ENCODE measurements at regions not wholly inside any gene's neighbourhood (a gene's known extent, or its start where the extent isn't known, plus 50 kb on each side); places are given as distances from the start of the nearest gene placed in this dataset.

GRCh38 chr6:156647140-156647784, 129.9 kb upstream of the ARID1B start:
- DNase-seq = no peak

DNA sequence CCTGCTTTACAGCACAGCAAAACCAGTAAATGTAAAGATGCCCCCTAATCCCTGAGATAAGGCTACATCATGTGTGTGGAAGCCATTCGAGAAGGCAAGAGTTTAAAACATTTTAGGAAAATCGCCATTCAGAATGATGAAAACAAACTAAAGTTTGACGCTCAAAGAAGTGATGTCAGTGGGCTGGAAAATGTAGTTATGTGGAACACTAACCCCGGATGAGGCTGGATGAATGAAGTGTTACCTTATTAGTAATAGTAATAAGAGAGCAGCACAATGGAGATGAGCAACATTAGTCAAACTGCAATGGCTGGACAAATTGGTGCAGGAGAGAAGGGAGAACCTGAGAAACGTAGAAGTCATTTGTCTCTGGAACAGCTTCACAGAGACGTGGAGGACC, 130.7 kb upstream of the ARID1B start:
- DNase-seq = no peak

- DNase-seq = no peak
These were observed 132.1 kb upstream of the ARID1B start for GRCh38 chr6:156645097-156645496.

GRCh38 chr6:156639009-156639721, 138.0 kb upstream of the ARID1B start:
- DNase-seq = no peak

DNA sequence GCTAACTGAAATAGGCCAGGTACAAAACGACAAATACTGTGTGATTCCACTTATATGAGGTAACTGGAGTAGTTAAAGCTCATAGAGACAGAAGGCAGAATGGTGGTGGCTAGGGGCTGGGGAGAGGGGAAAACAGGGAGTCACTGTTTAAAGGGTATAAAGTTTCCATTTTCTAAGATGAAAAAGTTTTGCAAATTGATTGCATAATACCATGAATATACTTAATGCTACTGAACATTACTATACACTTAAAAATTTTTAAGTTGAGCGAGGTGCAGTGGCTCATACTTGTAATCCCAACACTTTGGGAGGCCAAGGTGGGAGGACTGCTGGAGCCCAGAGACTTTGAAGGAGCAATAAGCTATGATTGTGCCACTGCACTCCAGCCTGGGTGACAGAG, 138.6 kb upstream of the ARID1B start:
- no peak for DNase-seq

GRCh38 chr6:156634951-156635371, 142.2 kb upstream of the ARID1B start:
- DNase-seq = no peak

DNA sequence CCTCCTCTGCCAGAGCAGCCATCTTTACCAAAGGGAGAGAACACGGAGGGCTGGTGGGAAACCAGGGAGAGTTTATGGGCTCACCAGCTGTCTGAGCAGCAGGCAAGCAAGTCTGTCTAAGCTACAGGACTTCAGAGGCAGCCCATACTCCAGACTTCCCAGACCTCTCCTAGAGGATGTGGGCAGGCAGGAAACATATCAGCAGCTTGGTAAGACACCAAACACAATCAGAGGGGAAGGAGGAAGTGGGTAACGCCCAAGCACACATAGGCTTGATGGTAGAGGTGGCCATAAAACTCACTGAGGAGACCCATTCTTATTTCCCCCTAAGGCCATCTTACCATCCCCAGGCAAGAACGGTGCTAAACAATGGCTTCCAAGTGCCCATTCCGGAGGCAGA, 143.1 kb upstream of the ARID1B start:
- no peak for DNase-seq

- no peak for DNase-seq
These were observed 143.9 kb upstream of the ARID1B start for GRCh38 chr6:156633291-156633690.

- DNase-seq = no peak
These were observed 146.4 kb upstream of the ARID1B start for GRCh38 chr6:156630613-156631302.

- no peak for DNase-seq
These were observed 148.4 kb upstream of the ARID1B start for GRCh38 chr6:156628805-156629204.

DNA sequence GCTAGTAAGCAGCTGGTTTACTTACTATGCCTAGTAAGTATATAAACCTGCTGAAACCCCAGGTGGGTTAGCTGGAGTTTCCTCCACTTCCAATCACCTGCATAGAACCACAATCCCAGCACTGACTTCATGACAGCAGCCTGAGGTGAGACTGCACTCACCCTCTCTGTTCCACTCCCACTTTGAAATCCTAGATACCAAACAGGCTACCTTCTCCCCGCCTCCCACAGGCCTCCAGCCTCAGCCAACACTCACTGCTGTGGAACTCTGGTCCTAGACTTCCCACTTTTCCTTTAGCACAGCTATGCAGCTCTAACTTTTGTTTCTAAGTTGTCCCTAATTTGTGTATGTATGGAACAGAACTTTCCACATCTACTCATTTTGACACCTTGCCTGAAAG, 149.7 kb upstream of the ARID1B start:
- no peak for DNase-seq

- DNase-seq = no peak
These were observed 155.0 kb upstream of the ARID1B start for GRCh38 chr6:156622185-156622584.

GRCh38 chr6:156620331-156620730, 156.8 kb upstream of the ARID1B start:
- DNase-seq = no peak

GRCh38 chr6:156618600-156619205, 158.5 kb upstream of the ARID1B start:
- DNase-seq = no peak

DNA sequence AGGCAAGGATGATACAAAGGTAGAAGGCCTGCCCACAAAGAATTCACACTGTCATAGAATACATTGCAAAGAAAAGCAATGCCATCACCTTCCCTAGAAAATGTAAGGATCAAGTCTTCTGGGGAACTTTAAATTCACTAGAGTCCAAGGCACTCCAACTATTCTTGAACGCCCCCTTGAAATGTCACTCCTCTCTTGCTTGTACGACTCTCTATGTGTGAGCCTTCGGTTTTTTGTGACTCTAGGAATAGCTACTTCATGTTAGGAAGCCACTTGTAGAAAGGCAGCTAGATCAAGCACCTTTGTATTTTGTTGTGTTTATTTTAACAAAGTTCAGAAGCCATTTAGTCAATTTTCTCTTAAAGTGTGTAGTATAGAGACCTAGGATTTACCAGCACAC, 159.2 kb upstream of the ARID1B start:
- DNase-seq = no peak

DNA sequence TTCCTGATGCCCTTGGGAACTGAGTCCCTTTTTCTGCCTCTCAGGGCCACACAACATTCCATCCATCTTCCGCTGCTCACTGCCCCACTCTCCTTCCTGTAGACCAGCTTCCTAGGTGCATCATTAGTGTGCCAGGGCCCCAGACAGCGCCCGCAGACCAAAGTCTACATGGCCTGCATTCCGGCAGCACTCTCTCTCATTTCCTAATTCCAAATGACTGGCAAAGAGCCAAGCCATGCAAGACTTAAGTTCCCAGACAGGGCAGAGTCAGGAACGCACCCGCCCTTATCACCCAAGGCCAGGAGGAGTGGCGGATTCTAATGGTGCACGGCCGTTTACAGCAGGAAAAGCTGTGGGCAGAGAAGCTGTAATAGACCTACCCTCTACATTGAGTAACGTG, 159.8 kb upstream of the ARID1B start:
- peak; percentile 24 for DNase-seq

GRCh38 chr6:156616495-156616894, 160.7 kb upstream of the ARID1B start:
- DNase-seq = no peak

- DNase-seq = no peak
These were observed 163.2 kb upstream of the ARID1B start for GRCh38 chr6:156613996-156614395.

GRCh38 chr6:156612361-156612760, 164.8 kb upstream of the ARID1B start:
- no peak for DNase-seq

- no peak for DNase-seq
These were observed 175.2 kb upstream of the ARID1B start for GRCh38 chr6:156602066-156602385.

DNA sequence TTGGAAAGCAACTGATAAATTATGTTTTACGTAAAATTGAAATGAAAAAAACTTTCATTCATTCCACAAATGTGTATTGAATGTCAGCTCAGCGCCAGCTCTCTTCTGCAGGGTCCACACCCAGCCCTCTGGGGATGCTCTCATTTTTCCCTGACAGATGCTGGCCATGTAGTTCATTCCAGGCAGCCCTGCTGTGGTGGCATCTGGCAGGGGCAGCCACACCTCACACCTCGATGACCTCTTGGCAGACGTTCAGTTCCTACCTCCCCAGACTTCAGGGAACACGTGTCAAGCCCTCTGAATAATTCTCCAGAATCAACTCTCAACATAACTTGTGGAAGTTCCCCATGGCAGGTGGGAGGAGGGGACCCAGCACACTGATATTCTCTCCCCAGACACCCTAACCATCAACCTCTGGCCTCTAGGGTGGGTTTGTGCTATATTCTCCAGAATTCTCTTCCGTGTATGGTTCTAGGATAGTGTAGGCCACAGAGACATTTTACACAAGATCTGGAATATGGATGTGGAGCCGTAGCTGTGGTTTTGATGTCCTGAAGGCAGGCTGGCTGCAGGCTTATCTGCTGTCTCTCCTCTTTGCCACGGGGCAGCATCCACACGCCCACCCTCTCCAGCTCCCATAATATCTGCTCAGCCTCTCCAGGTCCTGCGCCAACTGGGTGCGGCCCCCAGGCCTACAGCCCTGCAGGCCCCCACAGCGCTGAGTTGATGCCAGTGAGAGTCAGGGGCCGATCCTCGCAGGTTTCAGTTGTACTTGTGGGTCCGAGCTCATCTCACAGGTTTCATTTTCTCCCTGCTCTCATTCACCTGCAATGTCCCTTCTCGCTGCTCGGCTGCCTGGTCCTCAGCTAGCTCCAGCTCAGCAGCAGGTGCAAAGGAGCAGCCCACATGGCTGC, 175.8 kb upstream of the ARID1B start:
- no peak for DNase-seq

DNA sequence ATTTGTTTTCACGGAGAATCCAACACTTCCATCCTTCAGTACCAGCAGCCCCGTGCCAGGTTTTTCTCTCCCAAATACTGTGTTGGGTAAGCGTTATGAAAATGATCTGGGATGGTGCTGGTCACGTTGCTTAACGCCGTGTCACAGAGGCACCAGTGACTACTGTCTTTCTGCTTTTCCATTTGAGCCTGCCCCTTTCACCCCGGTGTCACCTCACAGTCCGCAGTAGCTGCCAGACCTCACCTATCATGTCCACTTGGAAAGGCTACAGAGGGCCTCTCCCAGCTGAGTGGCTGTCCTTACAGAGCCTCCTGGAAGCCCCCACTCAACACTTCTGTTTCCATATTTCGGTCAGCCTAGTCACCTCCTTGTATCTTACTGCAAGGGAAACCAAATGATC, 176.5 kb upstream of the ARID1B start:
- no peak for DNase-seq
